Vagina (tissue), 2 donors: ENCODE measurements at regions not wholly inside any gene's neighbourhood (a gene's known extent, or its start where the extent isn't known, plus 50 kb on each side); places are given as distances from the start of the nearest gene placed in this dataset.

Source experiments
- DNase-seq, 2 donors: peaks; one replicate each; pipeline ENCODE4 v3.0.0-alpha.2; 2017; ENCODE audit errors: extremely low spot score in 2 of 2
- H3K27ac ChIP-seq: fragments of 200-600 bp; sonication (generic); one replicate; pipeline ENCODE4 v1.5.1; 2019
- H3K27me3 ChIP-seq: fragments of 200-600 bp; sonication (generic); one replicate; pipeline ENCODE4 v1.5.1; 2019
- H3K36me3 ChIP-seq, 2 donors: fragments of 200-600 bp; sonication (generic); one replicate each; pipeline ENCODE4 v1.5.1; 2017 to 2019
- H3K4me1 ChIP-seq: fragments of 200-600 bp; sonication (generic); one replicate; pipeline ENCODE4 v1.5.1; 2019
- H3K4me3 ChIP-seq, 2 donors: fragments of 200-600 bp; sonication (generic); 1 replicate in 1 of 2; 2 replicates in 1 of 2; pipeline ENCODE4 v1.5.1; 2016 to 2019
- H3K9me3 ChIP-seq: fragments of 200-600 bp; sonication (generic); one replicate; pipeline ENCODE4 v1.5.1; 2019
- CTCF ChIP-seq, 3 experiments: fragments of 450-650 bp in 2 of 3; fragments of 200-600 bp in 1 of 3; sonication (generic) in 1 of 3; IDR thresholded peaks; one replicate each; pipeline ENCODE4 v1.5.1; 2017 to 2019; ENCODE audit warnings: antibody characterized with exemption in 3 of 3, mild to moderate bottlenecking in 2 of 3, moderate library complexity in 2 of 3
- POLR2A ChIP-seq, 2 donors: fragments of 450-650 bp; IDR thresholded peaks; one replicate each; pipeline ENCODE4 v1.6.1; 2017; ENCODE audit warnings: antibody characterized with exemption in 2 of 2, mild to moderate bottlenecking in 2 of 2, moderate library complexity in 2 of 2
- POLR2AphosphoS5 ChIP-seq, 2 donors: sonication (generic); formaldehyde crosslinking; IDR thresholded peaks; one replicate each; pipeline ENCODE4 v1.9.0; 2017; ENCODE audit warnings: antibody characterized with exemption in 2 of 2, mild to moderate bottlenecking in 2 of 2, low read depth in 1 of 2; ENCODE audit not compliant: insufficient read depth in 1 of 2
- intact Hi-C: fragments of 100-400 bp; cut with DNase I; formaldehyde crosslinking; loops from one replicate; pipeline ENCODE4 v1.15.1; 2023

GRCh38 chr5:124287813-124288212 lies 458.6 kb downstream of the ZNF608 start:
- intact Hi-C loops: no loop called here
- TF ChIP-seq POLR2AphosphoS5 (IDR thresholded peaks at IDR 0.05; ENCODE audit: insufficient read depth in 1 of 2, low read depth in 1 of 2): no peak
- no peak for TF ChIP-seq POLR2A (IDR thresholded peaks at IDR 0.05)
- no peak for TF ChIP-seq CTCF (IDR thresholded peaks at IDR 0.05)
- H3K27ac ChIP-seq: no peak overlapping the region
- H3K9me3 ChIP-seq: no peaks in the 10 kb centered on the region
- H3K4me3 ChIP-seq: no peak overlapping the region
- H3K4me1 ChIP-seq: peaks cover 21% of the 10 kb centered on the region
- DNase-seq: no peak
- H3K27me3 ChIP-seq: no peaks in the 10 kb centered on the region
- no peaks in the 10 kb centered on the region for H3K36me3 ChIP-seq

DNA sequence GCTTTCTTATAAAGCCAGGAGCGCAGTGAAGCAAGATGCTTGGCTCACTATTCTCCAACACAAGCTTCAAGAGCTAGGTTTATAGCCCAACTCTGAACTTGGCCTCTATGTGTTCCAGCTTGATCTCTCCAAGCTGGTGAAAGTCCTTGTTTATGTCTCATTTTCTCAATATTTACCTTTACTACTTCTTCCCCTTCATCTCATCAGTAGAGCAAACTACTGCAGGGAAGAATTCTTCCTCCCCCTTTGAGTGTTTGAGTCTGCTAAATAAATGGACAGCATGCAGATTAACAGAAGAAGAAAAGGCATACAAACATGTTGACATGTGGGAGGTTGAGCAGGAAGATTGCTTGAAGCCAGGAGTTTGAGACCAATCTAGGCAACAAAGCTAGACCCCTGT lies 460.7 kb downstream of the ZNF608 start:
- Histone ChIP-seq H3K36me3 (no peaks in the 10 kb centered on the region), H3K27me3 (no peaks in the 10 kb centered on the region), H3K27ac (no peak overlapping the region), H3K4me3 (no peak overlapping the region), H3K9me3 (no peaks in the 10 kb centered on the region), H3K4me1 (peaks cover 21% of the 10 kb centered on the region)
- no peak for DNase-seq
- TF ChIP-seq POLR2AphosphoS5 (IDR thresholded peaks at IDR 0.05; ENCODE audit: insufficient read depth in 1 of 2, low read depth in 1 of 2) (no peak), CTCF (IDR thresholded peaks at IDR 0.05) (no peak), POLR2A (IDR thresholded peaks at IDR 0.05) (no peak)
- intact Hi-C loops: no loop called here

DNA sequence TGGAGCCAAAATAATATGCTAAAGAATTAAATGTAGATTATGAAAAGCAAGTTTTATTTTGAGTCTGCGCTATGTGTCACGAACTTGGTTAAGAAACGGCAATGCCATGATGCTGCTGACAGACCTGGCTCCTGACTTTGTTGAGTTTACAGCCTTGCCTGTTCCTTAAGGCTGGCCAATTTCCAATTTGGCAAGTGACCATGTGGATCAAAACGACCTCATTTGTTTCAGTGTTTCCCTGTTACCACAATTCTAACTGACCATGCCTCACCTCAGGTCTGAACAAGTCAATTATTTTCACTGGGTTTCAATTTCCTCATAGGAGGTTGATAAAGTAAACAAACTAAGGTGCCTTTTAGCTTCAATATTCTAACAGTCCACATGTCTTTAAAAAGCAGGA lies 461.4 kb downstream of the ZNF608 start:
- no peak for DNase-seq
- no peak overlapping the region for H3K4me3 ChIP-seq
- no peaks in the 10 kb centered on the region for H3K27me3 ChIP-seq
- TF ChIP-seq POLR2A (IDR thresholded peaks at IDR 0.05) (no peak), CTCF (IDR thresholded peaks at IDR 0.05) (no peak), POLR2AphosphoS5 (IDR thresholded peaks at IDR 0.05; ENCODE audit: insufficient read depth in 1 of 2, low read depth in 1 of 2) (no peak)
- no peak overlapping the region for H3K27ac ChIP-seq
- intact Hi-C loops: no loop called here
- H3K9me3 ChIP-seq: no peaks in the 10 kb centered on the region
- H3K4me1 ChIP-seq: peaks cover 21% of the 10 kb centered on the region
- no peaks in the 10 kb centered on the region for H3K36me3 ChIP-seq

DNA sequence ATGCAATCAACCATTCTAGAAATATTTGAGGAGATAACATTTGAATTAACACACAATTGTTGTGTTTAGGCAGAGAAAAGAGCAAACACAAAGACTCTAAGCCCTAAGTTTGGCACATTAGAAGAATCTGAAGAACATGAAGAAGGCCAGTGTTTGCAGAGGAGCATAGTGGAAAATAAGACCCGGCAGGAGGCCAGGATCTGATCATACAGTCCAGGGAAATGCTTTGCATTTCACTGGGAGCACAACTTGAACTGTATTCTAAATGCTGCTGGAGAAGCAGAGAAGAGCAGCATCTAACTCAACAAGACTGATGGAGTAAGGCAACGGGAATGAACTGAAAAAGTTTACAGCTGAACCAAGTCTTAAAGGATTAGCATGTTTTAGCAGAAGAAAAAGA lies 463.4 kb downstream of the ZNF608 start:
- Histone ChIP-seq H3K4me3 (no peak overlapping the region), H3K27ac (no peak overlapping the region), H3K4me1 (peaks cover 12% of the 10 kb centered on the region), H3K9me3 (no peaks in the 10 kb centered on the region), H3K36me3 (no peaks in the 10 kb centered on the region), H3K27me3 (no peaks in the 10 kb centered on the region)
- intact Hi-C loops: no loop called here
- TF ChIP-seq POLR2AphosphoS5 (IDR thresholded peaks at IDR 0.05; ENCODE audit: insufficient read depth in 1 of 2, low read depth in 1 of 2) (no peak), POLR2A (IDR thresholded peaks at IDR 0.05) (no peak), CTCF (IDR thresholded peaks at IDR 0.05) (no peak)
- no peak for DNase-seq

GRCh38 chr5:124280079-124280478 lies 466.4 kb downstream of the ZNF608 start:
- no peaks in the 10 kb centered on the region for H3K27me3 ChIP-seq
- no peak overlapping the region for H3K27ac ChIP-seq
- TF ChIP-seq CTCF (IDR thresholded peaks at IDR 0.05) (no peak), POLR2AphosphoS5 (IDR thresholded peaks at IDR 0.05; ENCODE audit: insufficient read depth in 1 of 2, low read depth in 1 of 2) (peak in 1 of 2 donors; percentile 42), POLR2A (IDR thresholded peaks at IDR 0.05) (no peak)
- intact Hi-C loops: no loop called here
- H3K9me3 ChIP-seq: no peaks in the 10 kb centered on the region
- peaks cover 7% of the 10 kb centered on the region for H3K4me1 ChIP-seq
- DNase-seq: no peak
- H3K4me3 ChIP-seq: no peak overlapping the region
- H3K36me3 ChIP-seq: no peaks in the 10 kb centered on the region
